ENCODE measurements at regions not wholly inside any gene's neighbourhood (a gene's known extent, or its start where the extent isn't known, plus 50 kb on each side); places are given as distances from the start of the nearest gene placed in this dataset.

- no peak for TF ChIP-seq TAF1 (IDR thresholded peaks at IDR 0.05; ENCODE audit: borderline replicate concordance, insufficient read depth, low read length)
- no peak for TF ChIP-seq FOXP2 (optimal IDR thresholded peaks at IDR 0.05; ENCODE audit: borderline replicate concordance, extremely low read depth, extremely low read length, insufficient read depth)
- TF ChIP-seq SIN3A (IDR thresholded peaks at IDR 0.05; ENCODE audit: borderline replicate concordance, insufficient read depth, low read length), result no peak
- TF ChIP-seq REST (IDR thresholded peaks at IDR 0.05; ENCODE audit: insufficient read depth in 1 of 2, low read depth in 2 of 2, low read length in 2 of 2), result no peak
- no peak for TF ChIP-seq POLR2AphosphoS5 (IDR thresholded peaks at IDR 0.05; ENCODE audit: low read depth, low read length)
Measured at GRCh38 chr2:180677930-180678624, 302.3 kb upstream of the UBE2E3 start.

GRCh38 chr2:180677200-180677599 is 303.2 kb upstream of the UBE2E3 start:
- TF ChIP-seq FOXP2 (optimal IDR thresholded peaks at IDR 0.05; ENCODE audit: borderline replicate concordance, extremely low read depth, extremely low read length, insufficient read depth), result no peak
- no peak for TF ChIP-seq POLR2AphosphoS5 (IDR thresholded peaks at IDR 0.05; ENCODE audit: low read depth, low read length)
- no peak for TF ChIP-seq TAF1 (IDR thresholded peaks at IDR 0.05; ENCODE audit: borderline replicate concordance, insufficient read depth, low read length)
- no peak for TF ChIP-seq SIN3A (IDR thresholded peaks at IDR 0.05; ENCODE audit: borderline replicate concordance, insufficient read depth, low read length)
- TF ChIP-seq REST (IDR thresholded peaks at IDR 0.05; ENCODE audit: insufficient read depth in 1 of 2, low read depth in 2 of 2, low read length in 2 of 2), result no peak

- no peak for TF ChIP-seq POLR2AphosphoS5 (IDR thresholded peaks at IDR 0.05; ENCODE audit: low read depth, low read length)
- no peak for TF ChIP-seq REST (IDR thresholded peaks at IDR 0.05; ENCODE audit: insufficient read depth in 1 of 2, low read depth in 2 of 2, low read length in 2 of 2)
- no peak for TF ChIP-seq FOXP2 (optimal IDR thresholded peaks at IDR 0.05; ENCODE audit: borderline replicate concordance, extremely low read depth, extremely low read length, insufficient read depth)
- no peak for TF ChIP-seq TAF1 (IDR thresholded peaks at IDR 0.05; ENCODE audit: borderline replicate concordance, insufficient read depth, low read length)
- TF ChIP-seq SIN3A (IDR thresholded peaks at IDR 0.05; ENCODE audit: borderline replicate concordance, insufficient read depth, low read length), result no peak
Measured at GRCh38 chr2:180676520-180677025, 303.8 kb upstream of the UBE2E3 start.

- TF ChIP-seq SIN3A (IDR thresholded peaks at IDR 0.05; ENCODE audit: borderline replicate concordance, insufficient read depth, low read length) (no peak), FOXP2 (optimal IDR thresholded peaks at IDR 0.05; ENCODE audit: borderline replicate concordance, extremely low read depth, extremely low read length, insufficient read depth) (no peak), REST (IDR thresholded peaks at IDR 0.05; ENCODE audit: insufficient read depth in 1 of 2, low read depth in 2 of 2, low read length in 2 of 2) (no peak), TAF1 (IDR thresholded peaks at IDR 0.05; ENCODE audit: borderline replicate concordance, insufficient read depth, low read length) (no peak), POLR2AphosphoS5 (IDR thresholded peaks at IDR 0.05; ENCODE audit: low read depth, low read length) (no peak)
Measured at GRCh38 chr2:180675170-180675569, 305.2 kb upstream of the UBE2E3 start.
